ENCODE measurements at regions not wholly inside any gene's neighbourhood (a gene's known extent, or its start where the extent isn't known, plus 50 kb on each side); places are given as distances from the start of the nearest gene placed in this dataset.

DNA sequence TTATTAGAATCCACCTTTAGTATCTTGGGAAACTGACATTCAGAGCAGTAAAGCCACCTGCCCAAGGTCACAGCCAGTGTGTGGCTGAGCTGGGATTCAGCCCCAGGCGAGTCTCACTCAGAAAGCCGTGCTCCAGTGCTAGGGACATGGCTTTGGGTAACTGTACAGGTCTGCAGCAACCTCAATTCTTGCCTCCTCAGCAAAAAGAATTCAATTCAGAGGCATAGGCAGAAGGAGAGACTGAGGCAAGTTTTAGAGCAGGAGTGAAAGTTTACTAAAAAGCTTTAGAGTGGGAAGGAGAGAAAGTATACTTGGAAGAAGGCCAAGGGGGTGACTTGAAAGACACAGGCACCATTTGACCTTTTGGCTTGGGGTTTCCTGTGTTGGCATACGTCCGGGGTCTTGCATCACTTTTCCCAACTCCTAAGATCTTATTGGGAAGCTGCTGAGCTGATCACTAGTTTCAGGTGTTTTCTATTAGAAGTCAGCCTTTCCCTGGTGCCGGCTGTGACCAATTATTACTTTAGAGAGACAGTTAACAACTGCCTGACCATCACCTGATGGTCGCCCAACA is 529.3 kb downstream of the MATN1 start:
- no peak overlapping the region for H3K4me3 ChIP-seq (ENCODE audit: low read depth, low read length)

GRCh38 chr1:30192969-30193630 is 530.3 kb downstream of the MATN1 start:
- no peak overlapping the region for H3K4me3 ChIP-seq (ENCODE audit: low read depth, low read length)

DNA sequence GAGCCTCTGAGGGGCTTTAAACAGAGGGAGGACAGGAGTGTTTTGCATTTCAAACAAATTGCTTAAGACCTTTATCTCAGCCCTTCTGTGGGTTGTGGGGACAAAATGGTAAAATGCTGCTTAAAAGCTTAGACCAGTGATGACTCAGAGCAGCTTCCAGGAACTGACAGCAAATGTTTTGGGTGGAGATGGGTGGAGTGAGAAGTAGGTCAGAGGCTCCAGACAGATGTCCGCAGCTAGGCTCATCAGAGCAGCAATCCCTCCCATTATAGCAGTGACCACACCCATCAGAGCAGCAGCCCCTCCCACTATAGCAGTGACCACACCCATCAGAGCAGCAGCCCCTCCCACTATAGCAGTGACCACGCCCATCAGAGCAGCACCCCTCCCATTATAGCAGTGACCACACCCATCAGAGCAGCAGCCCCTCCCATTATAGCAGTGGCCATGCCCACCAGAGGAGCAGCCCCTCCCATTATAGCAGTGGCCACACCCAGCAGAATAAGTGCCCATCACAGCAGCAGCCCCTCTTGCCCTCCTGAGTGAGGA is 532.2 kb downstream of the MATN1 start:
- H3K4me3 ChIP-seq (ENCODE audit: low read depth, low read length): no peak overlapping the region

GRCh38 chr1:30190511-30191153 is 532.8 kb downstream of the MATN1 start:
- H3K4me3 ChIP-seq (ENCODE audit: low read depth, low read length): no peak overlapping the region

GRCh38 chr1:30189818-30190500 is 533.4 kb downstream of the MATN1 start:
- H3K4me3 ChIP-seq (ENCODE audit: low read depth, low read length): no peak overlapping the region

DNA sequence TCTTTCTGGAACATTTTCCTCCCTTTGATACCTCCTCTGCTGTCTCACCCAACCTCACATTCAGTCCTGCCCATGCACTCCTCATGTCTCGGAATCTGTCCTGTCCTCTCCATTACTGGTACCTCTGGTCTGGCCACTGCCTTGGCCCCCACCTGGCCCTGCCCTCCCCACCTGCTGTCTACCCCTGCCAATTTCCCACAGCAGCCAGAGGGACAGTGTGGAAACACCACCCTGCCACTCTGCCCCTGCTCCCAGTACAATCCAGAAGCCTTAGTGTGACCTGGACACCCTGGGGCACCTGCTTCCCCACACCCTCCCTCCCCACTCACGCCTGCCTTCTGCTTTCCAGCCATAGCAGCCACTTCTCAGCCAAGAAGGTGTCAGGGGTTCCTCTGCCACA is 534.4 kb downstream of the MATN1 start:
- H3K4me3 ChIP-seq (ENCODE audit: low read depth, low read length): no peak overlapping the region

- no peak overlapping the region for H3K4me3 ChIP-seq (ENCODE audit: low read depth, low read length)
Measured at GRCh38 chr1:30188329-30188728, 535.1 kb downstream of the MATN1 start.

- H3K4me3 ChIP-seq (ENCODE audit: low read depth, low read length): no peak overlapping the region
Measured at GRCh38 chr1:30187413-30188023, 535.9 kb downstream of the MATN1 start.

GRCh38 chr1:30186586-30186985 is 536.8 kb downstream of the MATN1 start:
- H3K4me3 ChIP-seq (ENCODE audit: low read depth, low read length): no peak overlapping the region

- no peak overlapping the region for H3K4me3 ChIP-seq (ENCODE audit: low read depth, low read length)
Measured at GRCh38 chr1:30185809-30186208, 537.6 kb downstream of the MATN1 start.

DNA sequence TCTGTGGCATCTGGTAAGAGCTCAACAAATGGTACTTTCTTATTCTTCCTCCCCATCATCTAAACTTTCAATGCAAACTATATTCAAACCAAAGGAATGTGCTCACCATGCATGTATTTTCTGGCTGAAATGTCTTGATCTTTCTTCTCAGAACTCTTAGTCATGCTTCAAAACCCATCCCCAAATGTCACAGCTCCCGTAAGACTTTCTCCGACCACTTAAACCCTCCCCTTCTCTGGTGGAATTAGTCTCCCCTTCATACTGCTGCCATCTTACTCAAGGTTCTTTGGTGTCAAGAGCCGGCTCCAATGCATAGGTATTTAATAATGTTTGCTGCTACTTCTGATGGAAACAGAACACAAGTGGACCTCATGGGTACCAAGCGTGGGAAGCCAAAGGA is 538.1 kb downstream of the MATN1 start:
- H3K4me3 ChIP-seq (ENCODE audit: low read depth, low read length): no peak overlapping the region

DNA sequence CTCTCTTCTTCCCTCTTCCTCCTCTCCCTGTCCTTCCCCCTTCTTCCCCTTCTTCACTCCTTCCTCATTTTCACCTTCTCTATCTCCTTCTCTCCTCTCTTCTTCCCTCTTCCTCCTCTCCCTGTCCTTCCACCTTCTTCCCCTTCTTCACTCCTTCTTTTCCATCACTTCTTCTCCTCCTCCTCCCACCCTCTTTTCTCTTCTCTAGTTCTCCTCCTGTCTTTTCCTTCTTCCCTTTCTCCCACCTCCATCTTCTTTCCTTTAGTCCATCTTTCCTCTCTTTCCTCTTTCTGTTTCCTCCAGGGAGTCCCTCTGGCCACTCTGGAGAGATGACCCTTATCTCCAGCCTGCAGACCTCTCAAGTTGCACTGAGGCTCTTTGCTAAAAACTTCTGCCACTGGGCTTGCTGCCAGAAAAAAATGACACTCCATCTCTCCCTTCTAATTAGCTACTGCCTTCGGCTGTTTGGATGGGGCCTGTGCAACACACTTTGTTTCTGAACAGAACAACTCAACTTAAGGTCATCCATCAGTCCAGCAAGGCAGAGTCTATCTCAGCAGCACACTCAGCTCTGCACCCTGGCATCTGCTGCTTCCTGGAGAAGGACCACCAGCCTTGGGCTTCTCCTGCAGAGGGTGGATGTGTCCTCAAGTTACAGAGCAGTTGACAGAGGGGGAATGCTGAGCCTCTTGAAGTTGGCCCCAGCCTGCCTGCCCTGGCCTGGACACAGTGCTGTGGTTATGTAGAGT is 538.8 kb downstream of the MATN1 start:
- no peak overlapping the region for H3K4me3 ChIP-seq (ENCODE audit: low read depth, low read length)

DNA sequence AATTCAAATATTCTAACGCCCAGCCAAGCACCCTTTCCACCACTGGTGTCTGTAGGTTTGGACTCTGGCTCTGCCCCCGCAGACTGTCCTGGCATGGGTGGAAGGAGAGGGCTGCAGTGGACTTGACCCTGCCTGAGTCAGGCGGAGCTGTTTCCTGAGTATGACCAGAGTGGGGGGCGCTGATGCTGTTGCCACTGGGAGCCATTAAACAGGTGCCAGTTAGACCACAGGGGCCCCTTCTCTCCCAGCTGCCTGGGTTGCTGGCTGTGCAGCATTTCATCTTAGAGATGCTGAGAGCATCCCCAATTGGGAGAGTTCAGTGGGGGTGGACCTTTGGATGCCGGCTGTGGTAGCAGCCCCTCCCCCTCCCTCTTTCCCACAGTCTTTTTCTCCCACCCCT is 539.5 kb downstream of the MATN1 start:
- no peak overlapping the region for H3K4me3 ChIP-seq (ENCODE audit: low read depth, low read length)

GRCh38 chr1:30183006-30183405 is 540.4 kb downstream of the MATN1 start:
- no peak overlapping the region for H3K4me3 ChIP-seq (ENCODE audit: low read depth, low read length)

GRCh38 chr1:30179942-30180543 is 543.3 kb downstream of the MATN1 start:
- H3K4me3 ChIP-seq (ENCODE audit: low read depth, low read length): no peak overlapping the region

DNA sequence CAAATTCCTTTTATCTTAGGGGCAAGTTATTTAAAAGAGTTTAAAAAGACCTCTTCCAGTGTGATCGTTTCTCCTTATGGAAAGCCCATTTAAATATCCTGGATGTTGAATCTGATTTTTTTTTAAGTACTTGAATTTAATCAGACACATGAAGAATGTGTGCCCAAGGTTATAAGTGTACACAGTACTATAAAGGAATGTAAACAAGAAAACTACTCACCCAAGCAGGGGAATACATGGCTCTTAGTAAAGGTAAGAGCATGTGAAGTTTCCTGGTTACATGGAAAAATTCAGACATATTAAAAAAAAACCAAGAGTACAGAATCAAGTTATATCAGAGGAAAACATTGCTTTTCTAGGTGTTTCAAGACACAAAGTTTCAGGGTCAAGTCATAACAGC is 546.9 kb downstream of the MATN1 start:
- H3K4me3 ChIP-seq (ENCODE audit: low read depth, low read length): no peak overlapping the region

GRCh38 chr1:30174499-30174898 is 548.9 kb downstream of the MATN1 start:
- H3K4me3 ChIP-seq (ENCODE audit: low read depth, low read length): no peak overlapping the region

DNA sequence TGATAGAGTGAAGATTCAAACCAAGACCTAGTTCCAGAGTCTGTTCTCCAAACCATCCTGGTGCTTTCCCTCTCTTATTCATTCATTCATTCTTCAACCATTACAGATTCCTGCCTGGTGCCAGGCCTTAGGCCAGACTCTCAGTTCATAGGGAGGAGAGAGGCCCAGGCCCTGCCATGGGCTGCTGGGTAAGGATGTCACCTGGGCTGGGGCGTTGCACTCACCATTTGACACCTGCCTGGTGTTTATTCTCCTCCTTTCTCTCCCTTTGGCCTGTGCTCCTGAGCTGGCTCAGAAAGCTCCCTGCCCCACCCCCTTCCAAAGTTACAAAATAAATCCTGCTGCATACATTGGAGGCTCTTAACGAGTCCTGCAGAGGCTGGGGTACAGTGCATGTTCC is 549.8 kb downstream of the MATN1 start:
- no peak overlapping the region for H3K4me3 ChIP-seq (ENCODE audit: low read depth, low read length)

DNA sequence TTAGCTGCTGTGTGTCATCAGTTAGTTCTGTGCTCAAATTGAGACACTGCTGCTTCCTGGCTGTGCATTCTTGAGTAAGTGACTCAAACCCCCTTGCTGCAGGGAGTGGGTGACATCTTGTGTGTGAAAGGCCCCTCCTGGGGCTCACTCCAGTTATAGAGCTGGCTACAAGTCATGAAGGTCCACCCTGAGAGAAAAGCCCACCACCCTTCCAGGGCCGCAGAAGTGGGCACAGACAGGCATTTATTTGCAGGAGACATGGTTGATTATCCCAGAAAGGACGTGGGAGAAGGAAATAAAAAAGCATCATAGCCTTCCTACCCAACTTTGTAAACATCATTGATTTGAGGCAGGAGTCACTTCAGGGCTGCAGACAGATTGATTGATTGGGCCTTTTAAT is 550.6 kb downstream of the MATN1 start:
- no peak overlapping the region for H3K4me3 ChIP-seq (ENCODE audit: low read depth, low read length)

GRCh38 chr1:30172299-30172694 is 551.1 kb downstream of the MATN1 start:
- no peak overlapping the region for H3K4me3 ChIP-seq (ENCODE audit: low read depth, low read length)

Data from iPS-11a (cell line).